ENCODE measurements at regions not wholly inside any gene's neighbourhood (a gene's known extent, or its start where the extent isn't known, plus 50 kb on each side); places are given as distances from the start of the nearest gene placed in this dataset.
"Not testable (repeated sequence)": the region's sequence is repeated elsewhere in the genome, so short reads cannot be mapped to it uniquely, and the experiment has no call there.

GRCh38 chr1:2949966-2950925, 71.0 kb upstream of the ACTRT2 start:
- DNase-seq, result peak in 8 of 56 donors; percentile 9 to 68 (median 26)

GRCh38 chr1:2950926-2951305, 70.4 kb upstream of the ACTRT2 start:
- DNase-seq, result no peak

GRCh38 chr1:2951856-2952255, 69.4 kb upstream of the ACTRT2 start:
- no peak for DNase-seq

GRCh38 chr1:2952371-2952770, 68.9 kb upstream of the ACTRT2 start:
- no peak for DNase-seq

- DNase-seq, result no peak
Measured at GRCh38 chr1:2952992-2953391, 68.3 kb upstream of the ACTRT2 start.

DNA sequence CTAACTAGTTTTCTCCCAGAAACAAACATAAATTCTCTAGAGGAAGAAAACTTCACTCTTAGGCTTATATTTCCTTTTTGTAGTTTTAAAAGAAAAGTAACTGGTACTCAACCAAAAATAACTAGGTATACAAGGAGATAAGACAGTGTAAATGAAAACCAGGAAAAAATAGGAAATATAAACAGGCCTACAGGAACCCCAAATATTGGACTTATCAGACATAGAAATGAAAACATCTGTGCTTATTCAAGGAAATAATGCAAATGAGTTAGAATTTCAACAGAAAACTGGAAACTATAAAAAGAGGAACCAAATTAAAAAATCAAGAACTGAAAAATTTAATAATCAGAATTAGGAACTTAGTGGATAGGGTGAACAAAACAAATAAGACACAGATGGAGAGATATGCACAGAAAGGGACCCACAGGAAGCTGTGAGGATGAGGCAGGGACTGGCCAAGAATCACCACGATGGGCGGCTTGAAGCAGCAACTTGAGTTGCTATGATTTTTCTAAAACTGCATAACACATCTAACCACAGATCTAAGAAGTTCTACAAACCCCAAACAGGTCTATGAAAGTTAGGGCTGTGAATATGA, 67.5 kb upstream of the ACTRT2 start:
- no peak for DNase-seq

GRCh38 chr1:2955652-2956051, 65.6 kb upstream of the ACTRT2 start:
- no peak for DNase-seq

DNA sequence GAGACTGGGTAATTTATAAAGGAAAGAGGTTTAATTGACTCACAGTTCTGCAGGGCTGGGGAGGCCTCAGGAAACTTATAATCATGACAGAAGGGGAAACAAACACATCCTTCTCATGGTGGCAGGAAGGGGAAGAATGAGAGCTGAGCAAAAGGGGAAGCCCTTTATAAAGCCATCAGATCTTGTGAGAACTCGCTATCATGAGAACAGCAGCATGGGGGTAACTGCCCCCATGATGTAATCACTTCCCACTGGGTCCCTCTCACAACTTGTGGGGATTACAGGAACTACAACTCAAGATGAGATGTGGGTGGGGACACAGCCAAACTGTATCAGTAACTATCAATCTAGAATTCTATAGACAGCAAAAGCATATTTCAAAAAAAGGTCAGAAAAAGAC, 64.7 kb upstream of the ACTRT2 start:
- no peak for DNase-seq

DNA sequence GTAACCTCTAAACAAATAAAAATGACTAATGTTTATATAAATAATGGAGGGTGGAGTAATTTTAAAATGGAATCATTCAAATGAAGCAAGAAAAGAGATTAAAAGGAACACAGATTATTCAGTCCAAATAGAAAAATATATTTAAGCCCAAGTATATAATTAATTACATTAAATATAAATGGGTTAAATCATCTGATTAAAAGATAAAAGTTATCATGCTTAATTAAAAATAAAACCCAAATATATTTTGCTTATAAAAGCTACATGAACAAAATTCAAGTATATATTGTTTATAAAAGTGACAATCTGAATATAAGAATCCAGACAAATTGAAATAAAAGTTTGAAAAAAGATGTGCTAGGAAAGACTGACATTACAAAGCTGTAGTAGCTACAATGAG, 63.9 kb upstream of the ACTRT2 start:
- no peak for DNase-seq

GRCh38 chr1:2959881-2960280, 61.4 kb upstream of the ACTRT2 start:
- not testable (repeated sequence) for DNase-seq

- DNase-seq, result no peak
Measured at GRCh38 chr1:2961081-2961480, 60.2 kb upstream of the ACTRT2 start.

DNA sequence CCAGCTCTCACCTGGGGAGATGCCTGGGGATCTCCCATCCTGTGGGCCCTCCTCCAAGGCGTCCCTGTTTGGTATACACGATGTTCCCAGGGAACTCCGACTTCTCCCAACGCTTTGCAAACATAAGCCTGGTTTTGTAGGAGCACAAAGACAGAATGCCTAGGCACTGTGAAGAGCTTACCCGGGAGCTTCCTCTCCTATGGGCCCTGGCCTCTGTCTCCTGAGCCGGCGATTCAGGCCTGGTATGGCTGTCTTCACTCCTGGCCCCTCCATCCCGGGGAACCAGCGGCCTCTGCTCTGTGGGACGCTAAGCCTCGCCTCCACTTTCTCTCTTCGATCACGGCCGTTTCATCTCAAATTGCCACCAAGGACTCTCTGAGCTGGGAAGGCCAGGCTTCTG, 59.6 kb upstream of the ACTRT2 start:
- DNase-seq, result no peak

GRCh38 chr1:2962061-2962460, 59.2 kb upstream of the ACTRT2 start:
- no peak for DNase-seq

GRCh38 chr1:2962541-2962940, 58.7 kb upstream of the ACTRT2 start:
- DNase-seq, result no peak

GRCh38 chr1:2962946-2963345, 58.3 kb upstream of the ACTRT2 start:
- DNase-seq, result no peak

DNA sequence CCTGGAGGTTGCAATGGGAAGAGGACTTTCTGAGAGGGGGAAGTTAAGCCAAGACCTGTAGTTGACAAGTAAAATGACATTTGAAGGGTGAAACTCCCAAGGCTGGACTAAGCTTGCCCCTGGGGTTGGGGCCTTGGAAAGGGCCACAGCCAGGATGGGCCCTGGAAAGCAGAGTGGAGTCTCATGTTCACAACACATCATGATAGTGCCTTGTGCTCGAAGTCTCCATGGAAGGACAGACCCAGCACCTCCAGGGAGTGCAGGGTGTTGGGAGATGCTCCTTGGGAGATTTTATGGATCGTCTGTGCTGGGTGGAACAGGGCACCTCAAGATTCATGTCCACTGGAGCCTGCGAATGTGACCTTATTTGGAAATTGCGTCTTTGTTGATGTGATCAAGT, 55.6 kb upstream of the ACTRT2 start:
- no peak for DNase-seq

DNA sequence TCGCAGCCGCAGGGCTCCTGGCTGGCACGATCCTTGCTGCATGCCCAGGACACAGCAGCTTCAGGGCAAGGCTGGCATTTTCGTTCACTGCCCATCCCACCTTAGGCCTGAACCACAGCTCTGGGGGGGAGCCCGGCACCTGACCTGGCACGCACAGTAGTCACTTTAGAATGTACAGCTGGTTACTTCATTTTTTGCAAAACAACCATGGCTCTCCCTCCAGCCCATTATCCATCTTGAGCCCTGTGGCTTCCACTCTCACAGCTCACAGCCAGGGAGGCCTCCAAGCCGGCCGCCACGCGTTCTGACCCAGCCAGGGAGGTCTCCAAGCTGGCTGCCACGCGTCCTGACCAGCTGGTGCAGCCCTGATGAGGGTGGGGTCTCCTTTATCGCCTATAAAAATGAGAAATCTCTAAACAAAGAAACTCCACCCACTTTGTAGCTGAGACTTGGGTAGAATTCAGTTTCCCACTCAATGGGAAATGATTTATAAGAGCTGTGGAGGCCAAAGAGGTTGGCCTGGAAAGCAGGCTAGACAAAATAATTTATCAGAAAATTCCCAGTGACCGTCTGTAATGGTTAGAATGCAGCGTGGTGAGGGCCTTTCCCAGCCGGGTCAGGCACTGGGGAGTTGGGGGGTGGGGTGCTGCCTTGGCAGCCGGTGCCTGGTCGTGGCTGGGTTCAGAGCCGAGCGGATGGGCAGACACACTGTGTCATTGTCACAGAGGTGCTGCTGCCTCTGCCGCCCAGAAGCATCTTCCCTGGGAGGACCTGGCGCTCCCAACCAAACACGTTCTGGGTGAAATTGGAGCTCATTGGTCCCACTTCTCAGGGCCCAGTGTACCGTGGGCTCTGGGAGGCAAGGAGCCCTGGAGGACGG, 54.6 kb upstream of the ACTRT2 start:
- peak in 47 of 56 donors; percentile 25 to 83 (median 60) for DNase-seq

GRCh38 chr1:2967329-2967725, 53.9 kb upstream of the ACTRT2 start:
- peak in 8 of 56 donors; percentile 21 to 70 (median 61) for DNase-seq

DNA sequence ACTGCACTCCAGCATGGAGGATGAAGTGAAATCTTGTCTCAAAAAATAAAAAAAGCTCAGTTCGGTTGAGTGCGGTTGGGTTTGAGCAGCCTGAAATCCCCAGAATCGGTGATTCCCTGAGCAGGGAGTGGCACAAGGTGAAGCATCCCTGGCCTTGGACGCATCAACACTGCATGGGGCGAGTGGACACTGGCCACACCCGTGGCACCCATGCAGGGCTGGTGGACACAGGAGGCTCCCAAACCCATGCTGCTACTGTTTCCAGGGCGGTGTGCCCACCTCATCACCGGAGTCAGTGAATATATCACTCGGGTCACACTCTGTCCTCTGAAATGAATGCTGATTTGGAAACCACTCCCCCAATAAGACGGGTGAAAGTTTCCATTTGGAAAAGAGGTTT, 53.4 kb upstream of the ACTRT2 start:
- DNase-seq, result no peak

DNA sequence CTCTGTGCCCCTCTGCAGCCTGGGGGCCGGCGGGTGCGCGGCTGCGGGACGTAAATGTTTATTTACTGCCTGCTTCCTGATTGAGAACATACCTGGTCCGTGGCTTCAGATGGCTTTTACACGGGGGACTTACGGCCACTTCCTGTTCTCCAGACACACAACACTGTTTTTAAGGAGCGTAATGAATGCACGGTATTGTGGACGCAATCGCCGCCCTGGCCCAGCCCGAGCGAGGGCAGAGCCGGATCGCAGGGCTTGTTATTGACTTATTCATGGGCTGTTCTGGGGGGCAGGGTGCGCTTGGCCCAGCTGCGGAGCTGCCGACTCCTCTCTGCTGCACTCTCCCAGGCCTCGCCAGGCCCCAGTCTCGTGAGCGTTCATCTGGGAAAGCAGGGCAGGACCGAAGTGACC, 52.8 kb upstream of the ACTRT2 start:
- peak in 52 of 56 donors; percentile 36 to 89 (median 77) for DNase-seq

DNA sequence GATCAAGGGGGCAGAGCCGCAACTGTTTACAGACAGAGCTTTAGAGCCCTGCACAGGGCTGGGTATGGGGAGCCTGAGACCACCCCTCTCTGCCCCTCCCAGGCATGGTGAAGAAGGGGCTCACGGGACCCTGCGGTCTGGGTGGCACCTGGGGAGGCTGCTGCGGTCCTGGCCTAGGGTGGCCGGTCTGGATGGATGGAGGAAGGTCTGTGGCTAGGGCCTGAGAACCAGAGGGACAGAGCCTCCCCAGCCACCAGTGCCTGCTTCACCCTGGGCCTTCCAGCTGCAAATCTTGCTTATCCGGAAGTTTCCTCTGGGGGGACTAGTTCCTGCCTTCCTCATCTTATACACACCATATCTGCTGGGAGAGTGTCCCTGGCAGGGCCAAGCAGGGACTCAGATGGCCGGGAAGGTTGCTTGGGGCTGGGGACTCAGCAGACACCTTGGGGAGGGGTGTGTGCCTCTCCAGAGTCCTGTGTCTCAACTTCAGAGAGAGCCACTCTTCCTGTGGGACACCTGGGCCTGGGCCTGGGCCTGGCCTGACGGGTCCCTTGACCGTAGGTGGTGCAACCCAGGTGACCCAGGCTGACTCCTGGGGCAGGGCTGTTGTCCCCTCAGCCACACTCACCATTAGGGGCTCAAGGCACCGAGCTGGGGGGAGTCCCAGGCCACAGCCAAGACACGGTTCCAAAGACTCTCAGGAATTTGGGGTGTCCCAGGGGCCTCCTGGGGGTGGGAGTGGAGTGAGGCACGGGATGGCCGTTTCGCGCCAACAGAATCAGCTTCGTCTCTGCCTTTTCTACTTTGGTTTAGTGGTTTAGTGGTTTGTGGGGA, 52.0 kb upstream of the ACTRT2 start:
- DNase-seq, result peak in 1 of 56 donors; percentile 35

Data from nucleus accumbens (tissue), 56 donors.